ENCODE measurements at regions not wholly inside any gene's neighbourhood (a gene's known extent, or its start where the extent isn't known, plus 50 kb on each side); places are given as distances from the start of the nearest gene placed in this dataset.
A peak's percentile ranks its signal among the peaks of the same experiment; 100 is the strongest.
"Not testable (repeated sequence)": the region's sequence is repeated elsewhere in the genome, so short reads cannot be mapped to it uniquely, and the experiment has no call there.

DNA sequence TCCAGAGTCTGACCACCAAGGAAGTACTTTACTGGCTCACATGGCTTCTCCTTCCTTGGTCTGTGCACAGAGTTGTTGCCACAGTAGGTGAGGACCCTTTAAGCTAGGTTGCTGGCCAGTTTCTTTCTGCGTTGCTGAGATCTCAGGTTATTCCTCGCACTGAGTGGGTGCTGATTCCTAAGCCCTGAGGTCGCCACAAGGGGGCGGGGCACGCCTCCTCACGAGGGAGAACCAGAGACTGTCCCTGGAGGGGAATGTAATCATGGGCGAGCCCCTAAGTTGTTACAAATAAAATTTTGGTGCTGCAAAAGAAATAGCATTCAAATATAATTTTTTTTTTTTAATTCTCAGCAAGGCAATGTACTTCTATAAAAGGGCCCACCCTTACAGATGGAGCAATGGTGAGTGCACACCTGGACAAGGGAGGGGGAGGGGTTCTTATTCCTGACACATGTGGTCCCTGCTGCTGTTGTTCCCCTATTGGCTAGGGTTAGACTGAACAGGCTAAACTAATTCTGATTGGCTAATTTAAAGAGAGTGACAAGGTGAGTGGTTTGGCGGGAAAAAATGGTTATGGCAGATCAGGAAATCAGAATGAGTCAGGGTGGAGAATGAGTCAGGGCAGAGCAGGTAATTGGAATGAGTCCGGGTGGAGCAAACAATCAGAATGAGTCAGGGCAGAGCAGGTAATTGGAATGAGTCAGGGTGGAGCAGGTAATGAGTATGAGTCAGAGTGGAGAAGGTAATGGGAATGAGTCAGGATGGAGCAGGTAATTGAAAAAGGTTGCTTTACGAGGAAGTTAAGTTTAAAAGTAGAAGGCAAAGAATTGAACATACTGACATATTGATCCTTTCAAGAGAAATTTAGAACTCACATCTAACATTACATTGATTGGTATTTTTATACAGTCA, 107.5 kb downstream of the VSIG4 start:
- Histone ChIP-seq H3K4me1 (ENCODE audit: low read depth) (no peaks in the 10 kb centered on the region), H3K36me3 (ENCODE audit: low read depth) (no peaks in the 10 kb centered on the region), H3K4me3 (no peak overlapping the region), H3K9me3 (no peaks in the 10 kb centered on the region)
- ATAC-seq, result peak; percentile 96
- intact Hi-C loops (cut with DNase I, micrococcal nuclease), result no loop called here
- TF ChIP-seq, protein P1, sequence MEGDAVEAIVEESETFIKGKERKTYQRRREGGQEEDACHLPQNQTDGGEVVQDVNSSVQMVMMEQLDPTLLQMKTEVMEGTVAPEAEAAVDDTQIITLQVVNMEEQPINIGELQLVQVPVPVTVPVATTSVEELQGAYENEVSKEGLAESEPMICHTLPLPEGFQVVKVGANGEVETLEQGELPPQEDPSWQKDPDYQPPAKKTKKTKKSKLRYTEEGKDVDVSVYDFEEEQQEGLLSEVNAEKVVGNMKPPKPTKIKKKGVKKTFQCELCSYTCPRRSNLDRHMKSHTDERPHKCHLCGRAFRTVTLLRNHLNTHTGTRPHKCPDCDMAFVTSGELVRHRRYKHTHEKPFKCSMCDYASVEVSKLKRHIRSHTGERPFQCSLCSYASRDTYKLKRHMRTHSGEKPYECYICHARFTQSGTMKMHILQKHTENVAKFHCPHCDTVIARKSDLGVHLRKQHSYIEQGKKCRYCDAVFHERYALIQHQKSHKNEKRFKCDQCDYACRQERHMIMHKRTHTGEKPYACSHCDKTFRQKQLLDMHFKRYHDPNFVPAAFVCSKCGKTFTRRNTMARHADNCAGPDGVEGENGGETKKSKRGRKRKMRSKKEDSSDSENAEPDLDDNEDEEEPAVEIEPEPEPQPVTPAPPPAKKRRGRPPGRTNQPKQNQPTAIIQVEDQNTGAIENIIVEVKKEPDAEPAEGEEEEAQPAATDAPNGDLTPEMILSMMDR (IDR thresholded peaks at IDR 0.05), result no peak
- DNase-seq, result peak in 2 of 3 donors; percentile 25 to 38

DNA sequence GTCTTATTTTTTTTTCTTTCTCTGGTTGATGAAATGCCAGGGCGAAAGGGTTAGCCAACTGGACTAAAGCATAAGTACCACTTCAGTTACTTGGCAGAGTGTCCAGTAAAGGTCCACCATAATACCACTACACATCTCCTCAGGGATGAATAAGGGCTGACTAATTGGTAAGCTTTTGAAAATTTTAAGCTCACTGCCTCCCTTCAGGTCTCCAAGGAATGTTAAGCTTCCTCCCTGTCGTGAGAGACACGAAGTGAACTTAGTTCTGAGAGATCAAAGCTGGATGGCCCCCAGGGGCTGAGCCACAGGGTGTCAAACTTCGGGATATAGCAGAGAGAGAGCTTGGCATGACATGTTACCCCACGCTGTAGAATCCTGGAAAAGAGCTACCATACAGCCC, 111.4 kb downstream of the VSIG4 start:
- no peak for ATAC-seq
- Histone ChIP-seq H3K9me3 (no peaks in the 10 kb centered on the region), H3K4me1 (ENCODE audit: low read depth) (no peaks in the 10 kb centered on the region), H3K36me3 (ENCODE audit: low read depth) (no peaks in the 10 kb centered on the region), H3K4me3 (no peak overlapping the region)
- DNase-seq, result no peak
- TF ChIP-seq, protein P1 (IDR thresholded peaks at IDR 0.05), result no peak
- intact Hi-C loops (cut with DNase I, micrococcal nuclease), result no loop called here

GRCh38 chrX:65927386-65927785, 112.5 kb downstream of the VSIG4 start:
- H3K36me3 ChIP-seq (ENCODE audit: low read depth); ATAC-seq; H3K4me3 ChIP-seq; intact Hi-C loops (cut with DNase I, micrococcal nuclease); H3K9me3 ChIP-seq; DNase-seq; H3K4me1 ChIP-seq (ENCODE audit: low read depth): not testable (repeated sequence)

- Histone ChIP-seq H3K4me1 (ENCODE audit: low read depth) (no peaks in the 10 kb centered on the region), H3K36me3 (ENCODE audit: low read depth) (no peaks in the 10 kb centered on the region), H3K9me3 (no peaks in the 10 kb centered on the region), H3K4me3 (no peak overlapping the region)
- intact Hi-C loops (cut with DNase I, micrococcal nuclease), result no loop called here
- peak in 2 of 3 donors; percentile 2 to 58 for DNase-seq
- ATAC-seq, result peak; percentile 34
- TF ChIP-seq, protein P1 (IDR thresholded peaks at IDR 0.05), result no peak
Observed at GRCh38 chrX:65926095-65927019, 113.5 kb downstream of the VSIG4 start.

DNA sequence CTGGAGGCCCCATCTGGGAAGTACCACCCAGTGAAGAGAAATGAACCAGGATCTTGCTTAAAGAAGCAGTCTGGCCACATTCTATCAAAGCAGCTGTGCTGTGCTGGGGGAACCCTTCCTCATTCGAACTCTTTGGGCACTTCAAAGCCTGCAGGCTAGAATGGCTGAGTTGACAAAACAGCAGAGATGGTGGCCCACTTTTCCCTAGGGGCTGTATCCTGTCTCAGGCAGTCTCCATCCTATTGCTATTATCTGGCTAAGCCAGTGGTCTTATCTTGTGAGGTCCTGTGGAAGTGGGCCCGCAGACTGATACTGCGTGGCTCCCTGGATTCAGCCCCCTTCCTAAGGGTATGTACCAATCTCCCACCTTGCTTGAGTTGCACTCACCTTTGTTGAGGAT, 114.3 kb downstream of the VSIG4 start:
- no peaks in the 10 kb centered on the region for H3K36me3 ChIP-seq (ENCODE audit: low read depth)
- TF ChIP-seq, protein P1 (IDR thresholded peaks at IDR 0.05), result no peak
- DNase-seq, result no peak
- no peak for ATAC-seq
- H3K4me1 ChIP-seq (ENCODE audit: low read depth), result no peaks in the 10 kb centered on the region
- no peaks in the 10 kb centered on the region for H3K9me3 ChIP-seq
- intact Hi-C loops (cut with DNase I, micrococcal nuclease), result no loop called here
- H3K4me3 ChIP-seq, result no peak overlapping the region

GRCh38 chrX:65925005-65925404, 114.9 kb downstream of the VSIG4 start:
- intact Hi-C loops (cut with DNase I, micrococcal nuclease), result no loop called here
- H3K9me3 ChIP-seq, result no peaks in the 10 kb centered on the region
- H3K4me3 ChIP-seq, result no peak overlapping the region
- TF ChIP-seq, protein P1 (IDR thresholded peaks at IDR 0.05), result no peak
- DNase-seq (no peak), ATAC-seq (no peak)
- no peaks in the 10 kb centered on the region for H3K36me3 ChIP-seq (ENCODE audit: low read depth)
- H3K4me1 ChIP-seq (ENCODE audit: low read depth), result no peaks in the 10 kb centered on the region
